ENCODE measurements at regions not wholly inside any gene's neighbourhood (a gene's known extent, or its start where the extent isn't known, plus 50 kb on each side); places are given as distances from the start of the nearest gene placed in this dataset. TPM values are rescaled to one million over a fixed set of nuclear protein-coding genes. Genes with fewer than 3 reads are reported as not detected.
"Not testable (repeated sequence)": the region's sequence is repeated elsewhere in the genome, so short reads cannot be mapped to it uniquely, and the experiment has no call there.

DNA sequence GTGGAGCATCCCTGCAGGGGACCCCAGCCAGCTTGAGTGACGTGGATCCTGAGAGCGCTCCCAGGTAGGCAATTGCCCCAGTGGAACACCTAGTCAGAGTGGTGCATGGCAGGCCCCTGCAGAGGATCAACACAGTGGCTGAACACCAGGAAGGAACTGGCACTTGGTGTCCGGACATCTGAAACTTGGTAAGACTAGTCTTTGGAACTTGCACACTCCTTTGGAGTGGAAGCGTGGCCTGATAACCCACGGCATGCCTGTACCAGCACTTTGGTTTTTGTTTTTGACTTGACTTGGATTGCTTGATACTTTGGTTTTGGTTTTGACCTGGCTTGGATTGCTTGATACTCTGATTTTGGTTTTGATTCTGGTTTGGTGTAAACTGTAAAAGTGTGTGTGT, 69.9 kb upstream of the RAP1B start:
- DNase-seq (ENCODE audit: low read depth), result not testable (repeated sequence)

DNA sequence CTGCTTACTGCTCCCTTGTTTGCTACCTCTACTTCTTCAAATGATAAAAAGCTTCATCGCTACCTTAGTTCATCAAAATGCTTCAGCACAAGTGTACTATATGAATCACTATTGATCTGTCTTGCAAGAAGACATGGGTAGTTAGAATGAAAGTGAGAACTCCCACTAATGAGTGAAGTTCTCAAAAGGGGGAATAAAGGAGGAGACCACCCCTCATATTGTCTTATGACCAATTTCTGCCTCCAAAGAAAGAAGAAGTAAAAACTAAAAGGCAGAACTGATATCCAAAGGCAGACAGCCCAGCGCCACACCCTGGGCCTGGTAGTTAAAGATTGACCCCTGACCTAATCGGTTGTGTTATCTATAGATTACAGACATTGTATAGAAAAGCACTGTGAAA, 63.4 kb upstream of the RAP1B start:
- DNase-seq (ENCODE audit: low read depth), result not testable (repeated sequence)

DNA sequence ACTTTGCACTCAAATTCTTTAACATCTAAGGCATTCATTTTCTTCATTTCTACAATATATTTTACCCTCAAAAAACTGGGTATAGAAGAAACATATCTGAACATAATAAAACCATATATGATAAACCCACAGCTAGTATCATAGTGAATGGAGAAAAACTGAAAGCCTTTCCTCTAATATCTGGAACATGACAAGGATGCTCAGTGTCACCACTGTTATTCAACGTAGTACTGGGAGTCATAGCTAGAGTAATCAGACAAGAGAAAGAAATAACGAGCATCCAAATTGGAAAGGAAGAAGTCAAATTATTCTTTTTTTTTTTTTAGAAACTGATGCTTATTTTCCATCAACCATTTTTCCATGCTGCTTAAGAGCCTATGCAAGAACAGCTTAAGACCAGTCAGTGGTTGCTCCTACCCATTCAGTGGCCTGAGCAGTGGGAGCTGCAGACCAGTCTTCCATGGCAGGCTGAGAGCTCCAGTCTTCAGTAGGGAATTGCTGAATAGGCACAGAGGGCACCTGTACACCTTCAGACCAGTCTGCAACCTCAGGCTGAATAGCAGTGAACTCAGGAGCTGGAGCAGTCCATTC, 58.0 kb upstream of the RAP1B start:
- not testable (repeated sequence) for DNase-seq (ENCODE audit: low read depth)

DNA sequence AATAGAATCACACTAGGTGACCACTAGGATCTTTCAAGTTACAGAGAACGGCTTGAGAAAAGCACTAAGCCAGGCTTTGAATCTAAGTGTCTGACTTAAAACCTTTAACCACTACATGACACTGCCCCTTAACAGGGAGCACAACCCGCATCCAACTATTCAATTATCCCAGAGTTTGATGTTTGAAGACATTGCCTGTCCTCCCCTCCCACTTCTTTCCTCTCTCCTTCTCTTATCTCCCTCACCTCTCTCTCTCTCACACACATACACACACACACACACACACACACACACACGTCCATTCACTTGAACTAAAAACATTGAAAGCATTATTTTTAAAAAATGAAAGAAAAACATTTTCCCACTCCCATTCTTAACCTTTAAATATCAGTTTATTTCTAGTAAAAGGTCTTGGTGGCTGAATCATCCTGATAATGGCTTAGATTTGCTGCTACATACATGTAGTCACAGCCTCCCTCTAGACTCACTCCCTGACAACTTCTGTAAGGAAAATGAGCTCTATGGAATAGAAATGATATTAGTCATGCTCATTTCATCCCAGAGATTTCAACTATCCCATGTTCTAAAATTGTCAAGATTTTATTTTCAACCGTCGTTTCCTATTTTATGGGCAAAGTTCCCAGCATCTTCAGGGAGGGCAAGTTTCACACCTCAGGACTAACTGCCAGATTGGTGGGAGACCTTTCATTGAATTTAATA, 53.5 kb upstream of the RAP1B start:
- DNase-seq (ENCODE audit: low read depth), result peak; percentile 86

DNA sequence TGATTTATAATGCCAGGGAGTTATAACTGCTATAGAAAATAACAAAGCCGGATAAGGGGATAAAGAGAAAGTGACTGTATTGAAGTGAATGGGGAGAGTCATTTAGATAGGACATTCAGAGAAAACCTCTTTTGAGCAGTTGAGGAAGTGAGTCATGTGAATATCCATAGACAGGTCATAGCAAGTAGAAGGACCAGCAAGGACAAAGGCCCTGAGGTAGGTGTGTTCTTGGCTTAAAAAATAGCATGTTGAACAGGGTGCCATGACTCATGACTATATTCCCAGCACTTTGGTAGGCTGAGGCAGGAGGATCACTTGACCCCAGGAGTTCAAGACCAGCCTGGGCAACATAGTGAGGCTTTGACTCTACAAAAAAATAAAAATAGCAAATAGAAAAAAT, 51.5 kb upstream of the RAP1B start:
- DNase-seq (ENCODE audit: low read depth), result peak; percentile 86

DNA sequence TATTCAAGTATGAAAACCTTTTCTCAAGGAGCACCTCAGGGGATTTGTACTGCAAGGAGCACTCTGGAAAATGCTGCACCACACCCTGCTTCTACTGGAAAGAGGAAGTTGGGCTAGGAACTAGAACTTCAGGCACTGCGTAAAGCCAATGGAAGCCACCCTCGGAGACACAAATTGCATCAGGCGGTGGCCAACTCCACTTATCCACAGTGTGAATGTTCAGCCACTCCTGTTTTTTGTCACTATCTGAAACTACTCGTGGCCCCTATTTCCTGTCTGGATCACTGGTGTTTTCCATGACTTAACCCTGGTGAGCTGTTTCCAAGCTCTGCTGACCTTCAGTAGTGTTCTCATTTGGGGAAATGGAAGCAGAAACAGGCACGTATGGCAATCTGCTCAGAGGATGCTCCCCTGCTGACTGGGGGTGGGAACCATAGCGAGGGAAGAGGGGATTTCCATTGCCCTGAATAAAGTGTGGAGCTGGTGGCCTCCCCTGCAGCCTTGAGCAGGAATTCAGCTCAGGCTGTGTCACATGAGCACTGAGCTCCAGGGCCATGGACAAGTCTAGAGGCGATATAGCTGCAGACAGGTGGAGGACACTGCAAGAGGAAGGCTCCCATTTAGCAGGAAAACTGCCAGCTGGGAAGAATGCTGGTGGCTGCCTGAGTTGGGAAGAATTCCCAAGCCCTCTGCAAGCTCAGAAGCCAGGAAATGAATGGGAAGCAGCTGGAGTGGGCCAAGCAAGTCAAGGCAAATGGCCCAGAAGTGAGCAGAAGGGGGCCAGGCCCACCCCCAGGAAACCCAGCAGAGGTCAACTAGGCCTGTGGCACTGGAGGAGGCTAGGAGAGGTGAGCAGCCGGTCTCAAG, 50.5 kb upstream of the RAP1B start:
- DNase-seq (ENCODE audit: low read depth), result no peak

DNA sequence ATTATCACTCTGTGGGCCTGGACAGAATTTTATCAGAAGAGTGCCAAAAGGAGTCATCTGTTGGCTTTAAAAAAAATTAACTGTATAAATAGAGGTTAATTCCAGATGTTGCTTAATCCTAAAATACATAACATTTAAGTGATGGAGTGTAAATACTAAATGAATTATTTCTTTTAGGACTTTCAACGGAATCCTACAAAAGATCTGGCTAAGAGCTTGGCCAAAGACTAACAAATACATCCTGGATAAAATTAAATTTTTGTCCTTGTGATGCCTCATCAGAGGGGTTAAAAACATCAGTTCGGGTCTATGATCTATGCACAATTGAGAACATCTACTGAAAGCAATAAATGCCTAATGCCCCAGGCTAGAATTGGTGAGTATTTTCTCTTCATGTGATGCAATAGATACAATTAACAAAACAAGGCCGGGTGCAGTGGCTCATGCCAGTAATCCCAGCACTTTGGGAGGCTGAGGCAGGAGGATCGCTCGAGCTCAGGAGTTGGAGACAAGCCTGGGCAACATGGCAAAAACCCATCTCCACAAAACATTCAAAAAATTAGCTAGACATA, 49.8 kb upstream of the RAP1B start:
- no peak for DNase-seq (ENCODE audit: low read depth)

Small RNA genes lying in the stretch of these regions (small RNA-seq; reads per million reads assigned to genes)
- gene AC008033.2, result not detected
